Vagina (tissue), 2 donors: ENCODE measurements at regions not wholly inside any gene's neighbourhood (a gene's known extent, or its start where the extent isn't known, plus 50 kb on each side); places are given as distances from the start of the nearest gene placed in this dataset. TPM values are rescaled to one million over a fixed set of nuclear protein-coding genes. Genes with fewer than 3 reads are reported as not detected.

ENCODE experiments used
- DNase-seq, 2 donors: peaks; one replicate each; pipeline ENCODE4 v3.0.0-alpha.2; 2017; ENCODE audit errors: extremely low spot score in 2 of 2
- H3K27ac ChIP-seq: fragments of 200-600 bp; sonication (generic); one replicate; pipeline ENCODE4 v1.5.1; 2019
- H3K27me3 ChIP-seq: fragments of 200-600 bp; sonication (generic); one replicate; pipeline ENCODE4 v1.5.1; 2019
- H3K36me3 ChIP-seq, 2 donors: fragments of 200-600 bp; sonication (generic); one replicate each; pipeline ENCODE4 v1.5.1; 2017 to 2019
- H3K4me1 ChIP-seq: fragments of 200-600 bp; sonication (generic); one replicate; pipeline ENCODE4 v1.5.1; 2019
- H3K4me3 ChIP-seq, 2 donors: fragments of 200-600 bp; sonication (generic); 1 replicate in 1 of 2; 2 replicates in 1 of 2; pipeline ENCODE4 v1.5.1; 2016 to 2019
- H3K9me3 ChIP-seq: fragments of 200-600 bp; sonication (generic); one replicate; pipeline ENCODE4 v1.5.1; 2019
- CTCF ChIP-seq, 3 experiments: fragments of 450-650 bp in 2 of 3; fragments of 200-600 bp in 1 of 3; sonication (generic) in 1 of 3; IDR thresholded peaks; one replicate each; pipeline ENCODE4 v1.5.1; 2017 to 2019; ENCODE audit warnings: antibody characterized with exemption in 3 of 3, mild to moderate bottlenecking in 2 of 3, moderate library complexity in 2 of 3
- POLR2A ChIP-seq, 2 donors: fragments of 450-650 bp; IDR thresholded peaks; one replicate each; pipeline ENCODE4 v1.6.1; 2017; ENCODE audit warnings: antibody characterized with exemption in 2 of 2, mild to moderate bottlenecking in 2 of 2, moderate library complexity in 2 of 2
- POLR2AphosphoS5 ChIP-seq, 2 donors: sonication (generic); formaldehyde crosslinking; IDR thresholded peaks; one replicate each; pipeline ENCODE4 v1.9.0; 2017; ENCODE audit warnings: antibody characterized with exemption in 2 of 2, mild to moderate bottlenecking in 2 of 2, low read depth in 1 of 2; ENCODE audit not compliant: insufficient read depth in 1 of 2
- intact Hi-C: fragments of 100-400 bp; cut with DNase I; formaldehyde crosslinking; loops from one replicate; pipeline ENCODE4 v1.15.1; 2023
- small RNA-seq: library from RNA; depleted of rRNA; stranded (forward); fragments of <200 nt; gene quantifications from one replicate; pipeline ENCODE3, GENCODE V24; 2016

GRCh38 chr4:166670341-166670740, 564.0 kb downstream of the SPOCK3 start:
- no peaks in the 10 kb centered on the region for H3K36me3 ChIP-seq
- no peaks in the 10 kb centered on the region for H3K9me3 ChIP-seq
- no peak for DNase-seq
- no peak overlapping the region for H3K4me3 ChIP-seq
- no peaks in the 10 kb centered on the region for H3K4me1 ChIP-seq
- H3K27me3 ChIP-seq = no peaks in the 10 kb centered on the region
- no peak for TF ChIP-seq POLR2AphosphoS5 (IDR thresholded peaks at IDR 0.05; ENCODE audit: insufficient read depth in 1 of 2, low read depth in 1 of 2)
- no peak overlapping the region for H3K27ac ChIP-seq
- intact Hi-C loops = no loop called here

GRCh38 chr4:166673911-166674310, 560.4 kb downstream of the SPOCK3 start:
- no peak for TF ChIP-seq POLR2AphosphoS5 (IDR thresholded peaks at IDR 0.05; ENCODE audit: insufficient read depth in 1 of 2, low read depth in 1 of 2)
- no peak for TF ChIP-seq CTCF (IDR thresholded peaks at IDR 0.05)
- no peak for TF ChIP-seq POLR2A (IDR thresholded peaks at IDR 0.05)
- no peaks in the 10 kb centered on the region for H3K36me3 ChIP-seq
- no peaks in the 10 kb centered on the region for H3K9me3 ChIP-seq
- no peak for DNase-seq
- H3K4me3 ChIP-seq = no peak overlapping the region
- no peaks in the 10 kb centered on the region for H3K4me1 ChIP-seq
- H3K27ac ChIP-seq = no peak overlapping the region
- no peaks in the 10 kb centered on the region for H3K27me3 ChIP-seq
- intact Hi-C loops = no loop called here

GRCh38 chr4:166675411-166675810, 558.9 kb downstream of the SPOCK3 start:
- H3K27ac ChIP-seq = no peak overlapping the region
- no peaks in the 10 kb centered on the region for H3K4me1 ChIP-seq
- no peak for DNase-seq
- H3K4me3 ChIP-seq = no peak overlapping the region
- no peaks in the 10 kb centered on the region for H3K9me3 ChIP-seq
- TF ChIP-seq POLR2A (IDR thresholded peaks at IDR 0.05) (no peak), CTCF (IDR thresholded peaks at IDR 0.05) (no peak), POLR2AphosphoS5 (IDR thresholded peaks at IDR 0.05; ENCODE audit: insufficient read depth in 1 of 2, low read depth in 1 of 2) (no peak)
- no peaks in the 10 kb centered on the region for H3K36me3 ChIP-seq
- no peaks in the 10 kb centered on the region for H3K27me3 ChIP-seq
- intact Hi-C loops = no loop called here

GRCh38 chr4:166680796-166681195, 553.5 kb downstream of the SPOCK3 start:
- H3K27me3 ChIP-seq = no peaks in the 10 kb centered on the region
- H3K27ac ChIP-seq = no peak overlapping the region
- H3K9me3 ChIP-seq = no peaks in the 10 kb centered on the region
- intact Hi-C loops = no loop called here
- no peaks in the 10 kb centered on the region for H3K4me1 ChIP-seq
- DNase-seq = no peak
- no peaks in the 10 kb centered on the region for H3K36me3 ChIP-seq
- no peak for TF ChIP-seq POLR2A (IDR thresholded peaks at IDR 0.05)
- TF ChIP-seq POLR2AphosphoS5 (IDR thresholded peaks at IDR 0.05; ENCODE audit: insufficient read depth in 1 of 2, low read depth in 1 of 2) = no peak
- no peak for TF ChIP-seq CTCF (IDR thresholded peaks at IDR 0.05)
- no peak overlapping the region for H3K4me3 ChIP-seq

- no peaks in the 10 kb centered on the region for H3K4me1 ChIP-seq
- no peak for DNase-seq
- no peak for TF ChIP-seq POLR2A (IDR thresholded peaks at IDR 0.05)
- no peak for TF ChIP-seq POLR2AphosphoS5 (IDR thresholded peaks at IDR 0.05; ENCODE audit: insufficient read depth in 1 of 2, low read depth in 1 of 2)
- TF ChIP-seq CTCF (IDR thresholded peaks at IDR 0.05) = no peak
- no peak overlapping the region for H3K4me3 ChIP-seq
- H3K9me3 ChIP-seq = no peaks in the 10 kb centered on the region
- no peaks in the 10 kb centered on the region for H3K36me3 ChIP-seq
- intact Hi-C loops = no loop called here
- H3K27me3 ChIP-seq = no peaks in the 10 kb centered on the region
- H3K27ac ChIP-seq = no peak overlapping the region
These were observed 552.1 kb downstream of the SPOCK3 start for GRCh38 chr4:166682200-166682599.

Small RNA genes in the stretch of these regions (small RNA-seq; reads per million reads assigned to genes)
- not detected for gene RF00019
